ENCODE measurements at regions not wholly inside any gene's neighbourhood (a gene's known extent, or its start where the extent isn't known, plus 50 kb on each side); places are given as distances from the start of the nearest gene placed in this dataset.
"Not testable (repeated sequence)": the region's sequence is repeated elsewhere in the genome, so short reads cannot be mapped to it uniquely, and the experiment has no call there.

GRCh38 chr6:27127874-27128273 is 119.6 kb upstream of the PRSS16 start:
- not testable (repeated sequence) for TF ChIP-seq CTCF, POLR2A (IDR thresholded peaks at IDR 0.05)
